ENCODE measurements at regions not wholly inside any gene's neighbourhood (a gene's known extent, or its start where the extent isn't known, plus 50 kb on each side); places are given as distances from the start of the nearest gene placed in this dataset.

GRCh38 chr13:87872813-87873212, 201.6 kb downstream of the SLITRK5 start:
- Histone ChIP-seq H3K27ac (no peak overlapping the region), H3K27me3 (no peaks in the 10 kb centered on the region), H3K4me1 (no peaks in the 10 kb centered on the region), H3K9me3 (no peaks in the 10 kb centered on the region), H3K4me3 (no peak overlapping the region), H3K36me3 (no peaks in the 10 kb centered on the region)
- TF ChIP-seq CTCF (IDR thresholded peaks at IDR 0.05) = no peak
- intact Hi-C loops (cut with DNase I) = no loop called here
- DNase-seq (ENCODE audit: low spot score in 2 of 2) = no peak

GRCh38 chr13:87877477-87877876, 206.3 kb downstream of the SLITRK5 start:
- Histone ChIP-seq H3K27me3 (no peaks in the 10 kb centered on the region), H3K4me3 (no peak overlapping the region), H3K36me3 (no peaks in the 10 kb centered on the region), H3K4me1 (no peaks in the 10 kb centered on the region), H3K27ac (no peak overlapping the region), H3K9me3 (no peaks in the 10 kb centered on the region)
- DNase-seq (ENCODE audit: low spot score in 2 of 2) = no peak
- intact Hi-C loops (cut with DNase I) = no loop called here
- no peak for TF ChIP-seq CTCF (IDR thresholded peaks at IDR 0.05)

- intact Hi-C loops (cut with DNase I) = no loop called here
- Histone ChIP-seq H3K36me3 (no peaks in the 10 kb centered on the region), H3K4me1 (no peaks in the 10 kb centered on the region), H3K9me3 (no peaks in the 10 kb centered on the region), H3K4me3 (no peak overlapping the region), H3K27me3 (no peaks in the 10 kb centered on the region), H3K27ac (no peak overlapping the region)
- no peak for DNase-seq (ENCODE audit: low spot score in 2 of 2)
- TF ChIP-seq CTCF (IDR thresholded peaks at IDR 0.05) = no peak
Measured at GRCh38 chr13:87878706-87879105, 207.5 kb downstream of the SLITRK5 start.

- Histone ChIP-seq H3K4me1 (no peaks in the 10 kb centered on the region), H3K27ac (no peak overlapping the region), H3K27me3 (no peaks in the 10 kb centered on the region), H3K9me3 (no peaks in the 10 kb centered on the region), H3K36me3 (no peaks in the 10 kb centered on the region), H3K4me3 (no peak overlapping the region)
- intact Hi-C loops (cut with DNase I) = no loop called here
- TF ChIP-seq CTCF (IDR thresholded peaks at IDR 0.05) = no peak
- DNase-seq (ENCODE audit: low spot score in 2 of 2) = no peak
Measured at GRCh38 chr13:87884884-87885283, 213.7 kb downstream of the SLITRK5 start.

GRCh38 chr13:87887459-87888123, 216.4 kb downstream of the SLITRK5 start:
- Histone ChIP-seq H3K27me3 (no peaks in the 10 kb centered on the region), H3K4me1 (no peaks in the 10 kb centered on the region), H3K36me3 (no peaks in the 10 kb centered on the region), H3K4me3 (no peak overlapping the region), H3K27ac (no peak overlapping the region), H3K9me3 (no peaks in the 10 kb centered on the region)
- DNase-seq (ENCODE audit: low spot score in 2 of 2) = no peak
- TF ChIP-seq CTCF (IDR thresholded peaks at IDR 0.05) = no peak
- intact Hi-C loops (cut with DNase I) = no loop called here

- no peak overlapping the region for H3K4me3 ChIP-seq
- DNase-seq (ENCODE audit: low spot score in 2 of 2) = no peak
- H3K27ac ChIP-seq = no peak overlapping the region
- intact Hi-C loops (cut with DNase I) = no loop called here
- H3K4me1 ChIP-seq = no peaks in the 10 kb centered on the region
- H3K9me3 ChIP-seq = no peaks in the 10 kb centered on the region
- no peaks in the 10 kb centered on the region for H3K36me3 ChIP-seq
- no peak for TF ChIP-seq CTCF (IDR thresholded peaks at IDR 0.05)
- no peaks in the 10 kb centered on the region for H3K27me3 ChIP-seq
Measured at GRCh38 chr13:87889254-87889653, 218.1 kb downstream of the SLITRK5 start.
